ENCODE measurements at regions not wholly inside any gene's neighbourhood (a gene's known extent, or its start where the extent isn't known, plus 50 kb on each side); places are given as distances from the start of the nearest gene placed in this dataset.
"Not testable (repeated sequence)": the region's sequence is repeated elsewhere in the genome, so short reads cannot be mapped to it uniquely, and the experiment has no call there.

GRCh38 chr9:42437057-42437759, 253.7 kb downstream of the SPATA31A6 start:
- ATAC-seq (replicated peaks in 1 of 2), result peak in 1 of 2 donors; percentile 57
- not testable (repeated sequence) for DNase-seq; H3K36me3 Mint-ChIP-seq (ENCODE audit: insufficient read depth in 2 of 2); H3K4me3 Mint-ChIP-seq; H3K4me1 Mint-ChIP-seq (ENCODE audit: low read depth); H3K27me3 Mint-ChIP-seq (ENCODE audit: low read depth); H3K27ac Mint-ChIP-seq; H3K9me3 Mint-ChIP-seq

GRCh38 chr9:42442680-42443079, 259.2 kb downstream of the SPATA31A6 start:
- not testable (repeated sequence) for ATAC-seq (replicated peaks in 1 of 2); H3K9me3 Mint-ChIP-seq; H3K4me3 Mint-ChIP-seq; H3K36me3 Mint-ChIP-seq (ENCODE audit: insufficient read depth in 2 of 2); H3K4me1 Mint-ChIP-seq (ENCODE audit: low read depth); H3K27ac Mint-ChIP-seq; DNase-seq; H3K27me3 Mint-ChIP-seq (ENCODE audit: low read depth)

GRCh38 chr9:42443414-42443813, 260.0 kb downstream of the SPATA31A6 start:
- not testable (repeated sequence) for H3K4me1 Mint-ChIP-seq (ENCODE audit: low read depth); H3K27me3 Mint-ChIP-seq (ENCODE audit: low read depth); H3K36me3 Mint-ChIP-seq (ENCODE audit: insufficient read depth in 2 of 2); H3K4me3 Mint-ChIP-seq; ATAC-seq (replicated peaks in 1 of 2); H3K27ac Mint-ChIP-seq; DNase-seq; H3K9me3 Mint-ChIP-seq

- H3K4me1 Mint-ChIP-seq (ENCODE audit: low read depth); DNase-seq; H3K27me3 Mint-ChIP-seq (ENCODE audit: low read depth); ATAC-seq (replicated peaks in 1 of 2); H3K27ac Mint-ChIP-seq; H3K9me3 Mint-ChIP-seq; H3K36me3 Mint-ChIP-seq (ENCODE audit: insufficient read depth in 2 of 2); H3K4me3 Mint-ChIP-seq: not testable (repeated sequence)
Observed at GRCh38 chr9:42461436-42461835, 278.0 kb downstream of the SPATA31A6 start.

- not testable (repeated sequence) for H3K4me1 Mint-ChIP-seq (ENCODE audit: low read depth); H3K27ac Mint-ChIP-seq; DNase-seq; H3K4me3 Mint-ChIP-seq; H3K9me3 Mint-ChIP-seq; H3K36me3 Mint-ChIP-seq (ENCODE audit: insufficient read depth in 2 of 2); H3K27me3 Mint-ChIP-seq (ENCODE audit: low read depth); ATAC-seq (replicated peaks in 1 of 2)
Observed at GRCh38 chr9:42461863-42462262, 278.4 kb downstream of the SPATA31A6 start.

- not testable (repeated sequence) for H3K4me3 Mint-ChIP-seq; H3K27ac Mint-ChIP-seq; DNase-seq; H3K27me3 Mint-ChIP-seq (ENCODE audit: low read depth); H3K4me1 Mint-ChIP-seq (ENCODE audit: low read depth); H3K36me3 Mint-ChIP-seq (ENCODE audit: insufficient read depth in 2 of 2); ATAC-seq (replicated peaks in 1 of 2); H3K9me3 Mint-ChIP-seq
Observed at GRCh38 chr9:42463981-42464380, 280.5 kb downstream of the SPATA31A6 start.

GRCh38 chr9:42470577-42470976, 287.1 kb downstream of the SPATA31A6 start:
- H3K27me3 Mint-ChIP-seq (ENCODE audit: low read depth); H3K4me3 Mint-ChIP-seq; H3K4me1 Mint-ChIP-seq (ENCODE audit: low read depth); H3K36me3 Mint-ChIP-seq (ENCODE audit: insufficient read depth in 2 of 2); H3K9me3 Mint-ChIP-seq; ATAC-seq (replicated peaks in 1 of 2); H3K27ac Mint-ChIP-seq: not testable (repeated sequence)
- peak in 1 of 2 donors; percentile 7 for DNase-seq

- H3K27ac Mint-ChIP-seq; H3K27me3 Mint-ChIP-seq (ENCODE audit: low read depth); DNase-seq; H3K4me1 Mint-ChIP-seq (ENCODE audit: low read depth); H3K9me3 Mint-ChIP-seq; H3K4me3 Mint-ChIP-seq; H3K36me3 Mint-ChIP-seq (ENCODE audit: insufficient read depth in 2 of 2); ATAC-seq (replicated peaks in 1 of 2): not testable (repeated sequence)
Observed at GRCh38 chr9:42490989-42491388, 307.5 kb downstream of the SPATA31A6 start.

GRCh38 chr9:42502620-42503264, 319.3 kb downstream of the SPATA31A6 start:
- not testable (repeated sequence) for H3K27me3 Mint-ChIP-seq (ENCODE audit: low read depth); H3K9me3 Mint-ChIP-seq; DNase-seq; H3K4me3 Mint-ChIP-seq; ATAC-seq (replicated peaks in 1 of 2); H3K27ac Mint-ChIP-seq; H3K36me3 Mint-ChIP-seq (ENCODE audit: insufficient read depth in 2 of 2); H3K4me1 Mint-ChIP-seq (ENCODE audit: low read depth)

GRCh38 chr9:42508111-42508510, 324.7 kb downstream of the SPATA31A6 start:
- not testable (repeated sequence) for ATAC-seq (replicated peaks in 1 of 2); H3K9me3 Mint-ChIP-seq; H3K4me1 Mint-ChIP-seq (ENCODE audit: low read depth); DNase-seq; H3K36me3 Mint-ChIP-seq (ENCODE audit: insufficient read depth in 2 of 2); H3K4me3 Mint-ChIP-seq; H3K27ac Mint-ChIP-seq; H3K27me3 Mint-ChIP-seq (ENCODE audit: low read depth)

- ATAC-seq (replicated peaks in 1 of 2); H3K4me3 Mint-ChIP-seq; H3K4me1 Mint-ChIP-seq (ENCODE audit: low read depth); H3K27ac Mint-ChIP-seq; H3K27me3 Mint-ChIP-seq (ENCODE audit: low read depth); H3K9me3 Mint-ChIP-seq; H3K36me3 Mint-ChIP-seq (ENCODE audit: insufficient read depth in 2 of 2); DNase-seq: not testable (repeated sequence)
Observed at GRCh38 chr9:42513535-42513934, 330.1 kb downstream of the SPATA31A6 start.

GRCh38 chr9:42534325-42534983, 351.0 kb downstream of the SPATA31A6 start:
- not testable (repeated sequence) for H3K4me3 Mint-ChIP-seq; DNase-seq; ATAC-seq (replicated peaks in 1 of 2); H3K36me3 Mint-ChIP-seq (ENCODE audit: insufficient read depth in 2 of 2); H3K9me3 Mint-ChIP-seq; H3K4me1 Mint-ChIP-seq (ENCODE audit: low read depth); H3K27me3 Mint-ChIP-seq (ENCODE audit: low read depth); H3K27ac Mint-ChIP-seq

GRCh38 chr9:42534984-42535325, 351.5 kb downstream of the SPATA31A6 start:
- peak; percentile 13 to 24 for DNase-seq
- H3K9me3 Mint-ChIP-seq; H3K4me3 Mint-ChIP-seq; H3K27ac Mint-ChIP-seq; H3K36me3 Mint-ChIP-seq (ENCODE audit: insufficient read depth in 2 of 2); H3K4me1 Mint-ChIP-seq (ENCODE audit: low read depth); H3K27me3 Mint-ChIP-seq (ENCODE audit: low read depth): not testable (repeated sequence)
- peak in 1 of 2 donors; percentile 43 for ATAC-seq (replicated peaks in 1 of 2)

Measured in activated T-cell treated with anti-CD3 and anti-CD28 coated beads, Interleukin-2, amount 50 U/mL, for 72 hours (primary cell).